Heart left ventricle (tissue), 13 donors: ENCODE measurements at regions not wholly inside any gene's neighbourhood (a gene's known extent, or its start where the extent isn't known, plus 50 kb on each side); places are given as distances from the start of the nearest gene placed in this dataset.

Experiments used
- CTCF ChIP-seq, 12 donors: fragments of 200-600 bp; sonication (generic) in 4 of 12; IDR thresholded peaks; one replicate each; pipeline versions ENCODE4 v1.5.0 to v1.8.0; 2018 to 2022; ENCODE audit warnings: antibody characterized with exemption in 12 of 12, mild to moderate bottlenecking in 5 of 12
- POLR2A ChIP-seq, 2 donors: fragments of 450-650 bp; IDR thresholded peaks; one replicate each; pipeline ENCODE4 v1.6.1; 2017; ENCODE audit warnings: antibody characterized with exemption in 2 of 2, mild to moderate bottlenecking in 2 of 2, moderate library complexity in 2 of 2
- donor health status: ischemic (EF 13 %, LVEDD 7.1; RV severe dilation, severe dysfunction).
- donor health status: DM: no; HTN: yes; CAD: no.
- donor health status: DM: no; HTN: no; CAD: no.
- donor health status: ischemic (EF 25% LVEDD 6.9; RV normal size, moderate dysfunction).
- donor health status: ischemic (EF 25% LVEDD 5.7; RV mildly dilated, moderate dysfunction).
- donor health status: ischemic (EF 35%, LVEDD 5.7; RV mildly dilated, moderate dysfunction).
- donor health status: nonischemic (EF 11% LVEDD 7.7; RV severe dilation, severe dysfunction).
- donor health status: DM: yes; HTN: yes; CAD: no.
- donor health status: PGD.
- donor health status: ischemic (EF 29% LVEDD 5.4; RV normal size, mild dysfunction).
- donor health status: nonischemic (EF 23%, LVEDD 6.1; RV moderate dilation, normal function).

DNA sequence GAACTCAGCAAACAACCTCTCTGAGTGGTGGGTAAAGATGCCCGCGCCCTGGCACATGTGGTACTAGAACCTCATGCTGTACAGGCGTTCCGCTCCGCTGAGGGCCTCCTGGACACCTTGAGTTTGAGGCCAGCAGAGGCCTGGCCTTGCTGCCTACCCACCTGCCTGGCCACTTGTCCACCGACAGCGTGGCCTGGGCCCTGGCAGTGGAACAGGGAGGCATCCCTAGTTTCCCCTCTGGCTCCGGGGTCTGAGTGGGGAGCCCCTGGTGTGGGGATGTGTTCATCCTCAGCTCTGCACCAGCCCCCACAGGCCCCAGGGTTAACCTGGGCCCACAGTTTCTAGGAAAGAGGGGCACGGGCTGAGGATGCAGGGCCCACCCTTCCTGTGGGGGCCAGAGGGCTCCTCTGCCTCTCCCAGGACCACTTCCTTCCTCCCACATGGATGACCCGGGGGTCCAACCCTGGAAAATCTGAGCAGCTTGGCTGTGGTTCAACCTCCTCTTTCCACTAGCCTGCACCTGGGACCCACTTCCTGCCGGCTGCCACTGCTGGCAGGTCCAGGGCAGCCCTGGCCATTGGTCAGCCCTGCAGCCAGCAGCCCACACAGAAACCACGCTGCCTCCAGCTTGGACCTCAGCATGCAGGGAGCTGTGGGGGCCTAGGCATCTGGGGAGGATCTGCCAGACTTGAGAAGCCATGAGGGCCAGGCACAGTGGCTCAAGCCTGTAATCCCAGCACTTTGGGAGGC lies 53.3 kb upstream of the COL18A1 start:
- TF ChIP-seq CTCF (IDR thresholded peaks at IDR 0.05) (no peak), POLR2A (IDR thresholded peaks at IDR 0.05) (no peak)
